ENCODE measurements at regions not wholly inside any gene's neighbourhood (a gene's known extent, or its start where the extent isn't known, plus 50 kb on each side); places are given as distances from the start of the nearest gene placed in this dataset.

GRCh38 chr18:11407940-11408339 is 201.5 kb upstream of the SLC35G4 start:
- Histone ChIP-seq H4K20me1 (ENCODE audit: low read depth, low read length) (no peaks in the 10 kb centered on the region), H3F3A (ENCODE audit: insufficient read depth) (no peaks in the 10 kb centered on the region), H3K4me3 (ENCODE audit: insufficient read depth, low read length, poor library complexity, severe bottlenecking) (no peak overlapping the region), H3K79me2 (ENCODE audit: insufficient read depth, low read length) (no peaks in the 10 kb centered on the region), H3K4me2 (ENCODE audit: low read depth, low read length, poor library complexity, severe bottlenecking) (no peak overlapping the region), H3K9me2 (replicated peaks; ENCODE audit: insufficient read depth, low read length) (no peaks in the 10 kb centered on the region), H3K9me3 (ENCODE audit: insufficient read depth, low read length) (no peaks in the 10 kb centered on the region), H3K27ac (ENCODE audit: low read depth, low read length) (no peak overlapping the region), H3K27me3 (ENCODE audit: low read length) (no peaks in the 10 kb centered on the region), H3K36me3 (ENCODE audit: low read length) (no peaks in the 10 kb centered on the region), H2AFZ (ENCODE audit: low read depth, low read length, severe bottlenecking) (no peak overlapping the region), H3K9ac (ENCODE audit: low read length) (no peak overlapping the region)
- TF ChIP-seq EZH2phosphoT487 (conservative IDR thresholded peaks at IDR 0.05; ENCODE audit: low read length) (no peak), CTCF (IDR thresholded peaks at IDR 0.05; ENCODE audit: insufficient read depth, low read length, poor library complexity, severe bottlenecking) (no peak)

GRCh38 chr18:11405804-11406203 is 203.6 kb upstream of the SLC35G4 start:
- Histone ChIP-seq H3F3A (ENCODE audit: insufficient read depth) (no peaks in the 10 kb centered on the region), H3K27ac (ENCODE audit: low read depth, low read length) (no peak overlapping the region), H3K4me2 (ENCODE audit: low read depth, low read length, poor library complexity, severe bottlenecking) (no peak overlapping the region), H2AFZ (ENCODE audit: low read depth, low read length, severe bottlenecking) (no peak overlapping the region), H3K9me2 (replicated peaks; ENCODE audit: insufficient read depth, low read length) (no peaks in the 10 kb centered on the region), H3K4me3 (ENCODE audit: insufficient read depth, low read length, poor library complexity, severe bottlenecking) (no peak overlapping the region), H3K36me3 (ENCODE audit: low read length) (no peaks in the 10 kb centered on the region), H3K9ac (ENCODE audit: low read length) (no peak overlapping the region), H3K27me3 (ENCODE audit: low read length) (no peaks in the 10 kb centered on the region), H3K9me3 (ENCODE audit: insufficient read depth, low read length) (no peaks in the 10 kb centered on the region), H4K20me1 (ENCODE audit: low read depth, low read length) (no peaks in the 10 kb centered on the region), H3K79me2 (ENCODE audit: insufficient read depth, low read length) (no peaks in the 10 kb centered on the region)
- TF ChIP-seq CTCF (IDR thresholded peaks at IDR 0.05; ENCODE audit: insufficient read depth, low read length, poor library complexity, severe bottlenecking) (no peak), EZH2phosphoT487 (conservative IDR thresholded peaks at IDR 0.05; ENCODE audit: low read length) (no peak)

GRCh38 chr18:11400703-11401102 is 208.7 kb upstream of the SLC35G4 start:
- Histone ChIP-seq H3K27ac (ENCODE audit: low read depth, low read length) (no peak overlapping the region), H3K36me3 (ENCODE audit: low read length) (no peaks in the 10 kb centered on the region), H3K9me2 (replicated peaks; ENCODE audit: insufficient read depth, low read length) (no peaks in the 10 kb centered on the region), H4K20me1 (ENCODE audit: low read depth, low read length) (no peaks in the 10 kb centered on the region), H3K9me3 (ENCODE audit: insufficient read depth, low read length) (no peaks in the 10 kb centered on the region), H3K27me3 (ENCODE audit: low read length) (no peaks in the 10 kb centered on the region), H3F3A (ENCODE audit: insufficient read depth) (no peaks in the 10 kb centered on the region), H2AFZ (ENCODE audit: low read depth, low read length, severe bottlenecking) (no peak overlapping the region), H3K79me2 (ENCODE audit: insufficient read depth, low read length) (no peaks in the 10 kb centered on the region), H3K4me2 (ENCODE audit: low read depth, low read length, poor library complexity, severe bottlenecking) (no peak overlapping the region), H3K9ac (ENCODE audit: low read length) (no peak overlapping the region), H3K4me3 (ENCODE audit: insufficient read depth, low read length, poor library complexity, severe bottlenecking) (no peak overlapping the region)
- TF ChIP-seq CTCF (IDR thresholded peaks at IDR 0.05; ENCODE audit: insufficient read depth, low read length, poor library complexity, severe bottlenecking): no peak
- TF ChIP-seq EZH2phosphoT487 (conservative IDR thresholded peaks at IDR 0.05; ENCODE audit: low read length): no peak

Measured in SU-DHL-6 (cell line).